ENCODE measurements at regions not wholly inside any gene's neighbourhood (a gene's known extent, or its start where the extent isn't known, plus 50 kb on each side); places are given as distances from the start of the nearest gene placed in this dataset.

DNA sequence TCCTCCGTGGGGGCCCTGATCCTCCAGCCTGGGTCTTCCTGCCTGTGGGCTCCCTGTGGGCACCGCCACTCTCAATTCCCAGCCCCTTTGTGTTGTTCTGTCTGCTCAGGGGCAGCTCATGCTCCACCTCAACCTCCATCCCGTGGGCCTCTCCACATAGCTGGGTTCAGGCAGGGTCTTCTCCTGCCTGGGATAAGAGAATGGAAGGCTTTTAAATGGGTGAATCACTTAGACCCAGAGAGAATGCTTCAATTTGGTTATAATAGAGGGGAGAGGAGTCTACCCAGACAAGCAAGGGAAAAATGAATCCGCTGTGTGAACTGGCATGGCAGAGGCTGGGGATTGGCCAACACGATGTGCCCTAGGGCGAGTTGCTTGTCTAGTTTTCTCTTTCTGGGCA lies 138.4 kb upstream of the MYCN start (continued):
- TF ChIP-seq, protein P1, sequence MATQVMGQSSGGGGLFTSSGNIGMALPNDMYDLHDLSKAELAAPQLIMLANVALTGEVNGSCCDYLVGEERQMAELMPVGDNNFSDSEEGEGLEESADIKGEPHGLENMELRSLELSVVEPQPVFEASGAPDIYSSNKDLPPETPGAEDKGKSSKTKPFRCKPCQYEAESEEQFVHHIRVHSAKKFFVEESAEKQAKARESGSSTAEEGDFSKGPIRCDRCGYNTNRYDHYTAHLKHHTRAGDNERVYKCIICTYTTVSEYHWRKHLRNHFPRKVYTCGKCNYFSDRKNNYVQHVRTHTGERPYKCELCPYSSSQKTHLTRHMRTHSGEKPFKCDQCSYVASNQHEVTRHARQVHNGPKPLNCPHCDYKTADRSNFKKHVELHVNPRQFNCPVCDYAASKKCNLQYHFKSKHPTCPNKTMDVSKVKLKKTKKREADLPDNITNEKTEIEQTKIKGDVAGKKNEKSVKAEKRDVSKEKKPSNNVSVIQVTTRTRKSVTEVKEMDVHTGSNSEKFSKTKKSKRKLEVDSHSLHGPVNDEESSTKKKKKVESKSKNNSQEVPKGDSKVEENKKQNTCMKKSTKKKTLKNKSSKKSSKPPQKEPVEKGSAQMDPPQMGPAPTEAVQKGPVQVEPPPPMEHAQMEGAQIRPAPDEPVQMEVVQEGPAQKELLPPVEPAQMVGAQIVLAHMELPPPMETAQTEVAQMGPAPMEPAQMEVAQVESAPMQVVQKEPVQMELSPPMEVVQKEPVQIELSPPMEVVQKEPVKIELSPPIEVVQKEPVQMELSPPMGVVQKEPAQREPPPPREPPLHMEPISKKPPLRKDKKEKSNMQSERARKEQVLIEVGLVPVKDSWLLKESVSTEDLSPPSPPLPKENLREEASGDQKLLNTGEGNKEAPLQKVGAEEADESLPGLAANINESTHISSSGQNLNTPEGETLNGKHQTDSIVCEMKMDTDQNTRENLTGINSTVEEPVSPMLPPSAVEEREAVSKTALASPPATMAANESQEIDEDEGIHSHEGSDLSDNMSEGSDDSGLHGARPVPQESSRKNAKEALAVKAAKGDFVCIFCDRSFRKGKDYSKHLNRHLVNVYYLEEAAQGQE (IDR thresholded peaks at IDR 0.05; ENCODE audit: unreplicated experiment): no peak
- TF ChIP-seq, protein P2, sequence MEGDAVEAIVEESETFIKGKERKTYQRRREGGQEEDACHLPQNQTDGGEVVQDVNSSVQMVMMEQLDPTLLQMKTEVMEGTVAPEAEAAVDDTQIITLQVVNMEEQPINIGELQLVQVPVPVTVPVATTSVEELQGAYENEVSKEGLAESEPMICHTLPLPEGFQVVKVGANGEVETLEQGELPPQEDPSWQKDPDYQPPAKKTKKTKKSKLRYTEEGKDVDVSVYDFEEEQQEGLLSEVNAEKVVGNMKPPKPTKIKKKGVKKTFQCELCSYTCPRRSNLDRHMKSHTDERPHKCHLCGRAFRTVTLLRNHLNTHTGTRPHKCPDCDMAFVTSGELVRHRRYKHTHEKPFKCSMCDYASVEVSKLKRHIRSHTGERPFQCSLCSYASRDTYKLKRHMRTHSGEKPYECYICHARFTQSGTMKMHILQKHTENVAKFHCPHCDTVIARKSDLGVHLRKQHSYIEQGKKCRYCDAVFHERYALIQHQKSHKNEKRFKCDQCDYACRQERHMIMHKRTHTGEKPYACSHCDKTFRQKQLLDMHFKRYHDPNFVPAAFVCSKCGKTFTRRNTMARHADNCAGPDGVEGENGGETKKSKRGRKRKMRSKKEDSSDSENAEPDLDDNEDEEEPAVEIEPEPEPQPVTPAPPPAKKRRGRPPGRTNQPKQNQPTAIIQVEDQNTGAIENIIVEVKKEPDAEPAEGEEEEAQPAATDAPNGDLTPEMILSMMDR (conservative IDR thresholded peaks at IDR 0.05; ENCODE audit: low read depth in 2 of 2): no peak
- TF ChIP-seq NANOG (IDR thresholded peaks at IDR 0.05; ENCODE audit: borderline replicate concordance) (no peak), POLR2AphosphoS5 (IDR thresholded peaks at IDR 0.05; ENCODE audit: low read depth) (no peak), EZH2phosphoT487 (IDR thresholded peaks at IDR 0.05; ENCODE audit: unreplicated experiment) (no peak), EZH2 (IDR thresholded peaks at IDR 0.05; ENCODE audit: low read depth, unreplicated experiment) (no peak), CREB1 (CRISPR knock-in tag; IDR thresholded peaks at IDR 0.05; ENCODE audit: low read depth) (no peak)

DNA sequence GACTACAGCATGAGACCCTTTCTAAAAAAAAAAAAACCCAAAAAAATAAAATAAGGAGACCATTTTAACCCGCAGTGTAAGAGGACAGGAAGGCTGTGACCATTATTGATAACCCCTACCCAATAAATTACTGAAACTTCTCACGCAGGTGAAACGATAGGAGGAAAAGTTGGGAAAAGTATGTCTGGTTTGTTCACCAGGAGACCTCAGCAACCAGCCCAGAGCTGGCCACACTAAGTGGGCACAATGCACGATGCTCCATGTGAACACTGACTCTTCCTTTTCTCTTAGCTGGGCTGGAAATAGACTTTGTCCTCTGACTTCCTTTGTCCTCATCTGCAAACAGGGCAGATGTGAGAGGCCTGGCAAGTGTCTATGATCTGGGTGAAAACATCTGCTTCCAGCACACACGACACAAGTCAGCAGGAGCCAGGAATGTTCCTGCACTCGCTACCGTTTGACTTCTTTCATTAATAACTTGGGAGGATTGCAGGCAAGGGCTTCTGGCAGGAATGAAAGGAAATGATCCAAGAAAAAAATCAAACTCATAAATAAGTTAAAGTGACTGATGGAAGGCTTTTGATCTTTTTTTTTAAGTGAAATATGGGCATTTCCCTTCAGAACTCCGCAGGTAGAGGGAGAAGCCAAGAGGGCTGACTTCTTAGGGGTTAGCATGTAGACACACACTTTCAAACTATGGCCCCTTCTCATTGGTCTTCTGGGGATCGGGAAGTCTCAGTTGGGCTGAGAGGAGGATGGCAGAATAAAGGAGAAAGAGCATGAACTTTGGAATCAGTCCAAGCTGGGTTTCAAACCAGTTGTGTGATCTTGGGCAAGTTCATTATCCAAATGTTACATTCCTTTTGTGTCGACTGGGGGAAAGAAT lies 137.4 kb upstream of the MYCN start:
- H3K4me3 Mint-ChIP-seq: no peak overlapping the region
- peaks cover 8% of the 10 kb centered on the region for H3K4me1 Mint-ChIP-seq
- H3K27ac Mint-ChIP-seq: no peak overlapping the region
- Histone ChIP-seq H4K20me1 (replicated peaks; ENCODE audit: insufficient read depth) (no peaks in the 10 kb centered on the region), H3F3A (replicated peaks; ENCODE audit: low read depth) (no peaks in the 10 kb centered on the region), H2AFZ (no peak overlapping the region), H3K27me3 (ENCODE audit: insufficient read depth) (no peaks in the 10 kb centered on the region), H3K79me2 (replicated peaks; ENCODE audit: insufficient read depth) (no peaks in the 10 kb centered on the region), H3K27ac (ENCODE audit: low read depth) (no peak overlapping the region), H3K4me2 (no peak overlapping the region), H3K9me2 (ENCODE audit: insufficient read depth) (peaks cover 18% of the 10 kb centered on the region; the same call in 1 of the 2 replicates), H3K4me3 (no peak overlapping the region), H3K4me1 (ENCODE audit: insufficient read depth) (no peaks in the 10 kb centered on the region), H3K36me3 (ENCODE audit: insufficient read depth) (no peaks in the 10 kb centered on the region)
- H3K9me3 Mint-ChIP-seq: peaks cover 4% of the 10 kb centered on the region; the same call in 1 of the 3 replicates
- H3K27me3 Mint-ChIP-seq (ENCODE audit: insufficient read depth, low read depth, poor library complexity): peaks cover 12% of the 10 kb centered on the region
- no peak for ATAC-seq
- no peak for DNase-seq (ENCODE audit: low spot score)
- H3K36me3 Mint-ChIP-seq (ENCODE audit: low read depth): no peaks in the 10 kb centered on the region
- TF ChIP-seq EZH2phosphoT487 (IDR thresholded peaks at IDR 0.05; ENCODE audit: unreplicated experiment): no peak
- no peak for TF ChIP-seq ZNF114 (CRISPR knock-in tag; IDR thresholded peaks at IDR 0.05)
- TF ChIP-seq ZNF331 (CRISPR knock-in tag; IDR thresholded peaks at IDR 0.05; ENCODE audit: low read depth): no peak
- TF ChIP-seq, protein P1 (IDR thresholded peaks at IDR 0.05; ENCODE audit: unreplicated experiment): no peak

All from GM23338 (cell line).